GM13976 (cell line): ENCODE measurements at regions not wholly inside any gene's neighbourhood (a gene's known extent, or its start where the extent isn't known, plus 50 kb on each side); places are given as distances from the start of the nearest gene placed in this dataset.

Source experiments
- DNase-seq: peaks from one replicate; pipeline ENCODE4 v3.0.0; 2012; ENCODE audit warnings: low spot score
- in situ Hi-C: fragments of 300-500 bp; cut with MboI; formaldehyde crosslinking; loops from one replicate; pipeline ENCODE4 v1.12.0; 2022; ENCODE audit warnings: low sequenced_read_pairs, mixed read lengths, inconsistent platforms; ENCODE audit not compliant: unreplicated experiment
- TF ChIP-seq, protein P1 (sequence below): IDR thresholded peaks from 2 replicates; pipeline ENCODE4 v1.5.1; 2012; ENCODE audit warnings: borderline replicate concordance, mild to moderate bottlenecking; ENCODE audit not compliant: insufficient read depth; ENCODE audit errors: extremely low read depth, missing control alignments, control extremely low read depth

GRCh38 chr5:4068171-4068570 lies 472.5 kb downstream of the IRX1 start:
- TF ChIP-seq, protein P1, sequence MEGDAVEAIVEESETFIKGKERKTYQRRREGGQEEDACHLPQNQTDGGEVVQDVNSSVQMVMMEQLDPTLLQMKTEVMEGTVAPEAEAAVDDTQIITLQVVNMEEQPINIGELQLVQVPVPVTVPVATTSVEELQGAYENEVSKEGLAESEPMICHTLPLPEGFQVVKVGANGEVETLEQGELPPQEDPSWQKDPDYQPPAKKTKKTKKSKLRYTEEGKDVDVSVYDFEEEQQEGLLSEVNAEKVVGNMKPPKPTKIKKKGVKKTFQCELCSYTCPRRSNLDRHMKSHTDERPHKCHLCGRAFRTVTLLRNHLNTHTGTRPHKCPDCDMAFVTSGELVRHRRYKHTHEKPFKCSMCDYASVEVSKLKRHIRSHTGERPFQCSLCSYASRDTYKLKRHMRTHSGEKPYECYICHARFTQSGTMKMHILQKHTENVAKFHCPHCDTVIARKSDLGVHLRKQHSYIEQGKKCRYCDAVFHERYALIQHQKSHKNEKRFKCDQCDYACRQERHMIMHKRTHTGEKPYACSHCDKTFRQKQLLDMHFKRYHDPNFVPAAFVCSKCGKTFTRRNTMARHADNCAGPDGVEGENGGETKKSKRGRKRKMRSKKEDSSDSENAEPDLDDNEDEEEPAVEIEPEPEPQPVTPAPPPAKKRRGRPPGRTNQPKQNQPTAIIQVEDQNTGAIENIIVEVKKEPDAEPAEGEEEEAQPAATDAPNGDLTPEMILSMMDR, result no peak
- no peak for DNase-seq
- in situ Hi-C loops, result no loop called here

GRCh38 chr5:4078544-4078943 lies 482.9 kb downstream of the IRX1 start:
- in situ Hi-C loops, result no loop called here
- TF ChIP-seq, protein P1, result no peak
- DNase-seq, result no peak

- in situ Hi-C loops, result no loop called here
- TF ChIP-seq, protein P1, result no peak
- DNase-seq, result no peak
Measured at GRCh38 chr5:4079831-4080230, 484.2 kb downstream of the IRX1 start.

- TF ChIP-seq, protein P1, result no peak
- DNase-seq, result no peak
- in situ Hi-C loops, result no loop called here
Measured at GRCh38 chr5:4080370-4080769, 484.7 kb downstream of the IRX1 start.

DNA sequence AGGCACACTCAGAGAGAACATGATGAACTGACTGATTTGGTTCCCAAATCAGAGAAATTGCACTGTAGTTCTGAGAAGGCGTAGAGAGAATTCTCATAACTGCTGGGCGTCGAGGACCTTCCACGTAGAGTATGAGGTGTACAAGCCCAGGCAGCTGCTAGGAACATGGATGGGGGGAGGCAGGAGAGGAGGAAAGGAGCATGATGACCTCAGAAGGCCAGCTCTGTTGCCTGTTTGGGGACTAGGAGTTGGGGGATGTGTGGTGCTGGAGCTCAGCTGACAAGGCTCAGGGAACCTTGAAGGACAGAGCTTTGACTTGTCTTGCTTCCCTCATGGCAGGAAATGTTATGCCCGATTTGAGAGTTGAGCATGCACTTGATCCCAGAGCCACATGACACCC lies 485.4 kb downstream of the IRX1 start:
- TF ChIP-seq, protein P1, result no peak
- no peak for DNase-seq
- in situ Hi-C loops, result no loop called here

- in situ Hi-C loops, result no loop called here
- TF ChIP-seq, protein P1, result no peak
- no peak for DNase-seq
Measured at GRCh38 chr5:4081466-4081865, 485.8 kb downstream of the IRX1 start.

DNA sequence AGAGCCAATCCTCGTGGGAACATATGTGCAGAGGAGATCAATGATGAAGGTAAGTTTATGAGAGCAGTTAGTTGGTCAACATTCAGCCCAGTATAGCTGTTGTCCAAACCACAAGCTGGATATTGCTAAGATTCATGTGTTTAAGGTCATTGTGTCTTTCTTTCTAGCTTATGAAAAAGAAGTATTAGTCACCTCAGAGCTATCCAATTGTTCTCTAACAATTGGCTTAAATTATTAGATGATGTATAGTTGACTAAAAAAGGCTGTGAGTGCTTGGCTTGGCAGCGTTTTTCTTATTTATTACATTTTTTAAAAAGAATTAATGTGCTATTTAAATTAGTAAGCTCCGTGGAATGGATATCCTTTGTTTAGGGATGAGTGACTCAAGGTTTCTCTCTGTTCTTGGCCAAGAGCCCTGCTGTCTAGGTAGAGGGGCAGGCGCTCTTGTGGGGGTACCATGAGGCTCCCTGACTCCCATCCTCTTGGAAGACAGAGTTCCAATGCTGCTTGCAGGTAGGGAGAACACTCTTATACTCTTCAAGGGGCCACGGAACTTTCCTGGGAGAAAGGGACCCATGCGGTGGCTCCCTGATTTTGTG lies 487.4 kb downstream of the IRX1 start:
- TF ChIP-seq, protein P1, result no peak
- in situ Hi-C loops, result no loop called here

More for the DNA sequence above, 487.4 kb downstream of the IRX1 start:
- no peak for DNase-seq
